Gastrocnemius medialis (tissue), 4 donors: ENCODE measurements at regions not wholly inside any gene's neighbourhood (a gene's known extent, or its start where the extent isn't known, plus 50 kb on each side); places are given as distances from the start of the nearest gene placed in this dataset.

ENCODE experiments used
- CTCF ChIP-seq, 5 experiments: fragments of 450-650 bp in 3 of 5; fragments of 200-600 bp in 2 of 5; sonication (generic) in 2 of 5; IDR thresholded peaks in 4 of 5; conservative IDR thresholded peaks in 1 of 5; 1 replicate in 4 of 5; 2 replicates in 1 of 5; pipeline ENCODE4 v1.5.1; 2016 to 2019; ENCODE audit warnings: antibody characterized with exemption in 5 of 5, mild to moderate bottlenecking in 3 of 5, moderate library complexity in 3 of 5
- POLR2A ChIP-seq, 2 donors: fragments of 450-650 bp; IDR thresholded peaks; one replicate each; pipeline ENCODE4 v1.6.1; 2017; ENCODE audit warnings: antibody characterized with exemption in 2 of 2, mild to moderate bottlenecking in 2 of 2, moderate library complexity in 2 of 2

DNA sequence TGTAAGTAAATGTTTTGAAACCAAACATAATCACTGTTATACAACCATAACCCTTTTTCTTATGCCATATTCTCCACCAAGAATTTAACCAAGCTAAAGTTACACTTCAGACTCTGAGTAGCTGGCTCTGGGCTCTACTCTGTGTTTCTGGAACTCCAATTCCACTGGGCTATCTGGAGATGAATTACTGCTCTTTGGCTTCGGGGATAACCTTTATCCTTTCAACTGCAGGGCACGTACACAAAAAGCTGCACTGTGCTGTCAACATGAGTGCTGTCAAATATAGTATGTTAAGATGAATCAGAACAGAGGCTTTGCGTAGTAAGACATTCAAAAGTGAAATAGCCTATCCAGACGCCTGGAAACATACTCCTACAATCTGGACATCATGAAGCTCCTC is 500.6 kb downstream of the LTN1 start:
- TF ChIP-seq POLR2A (IDR thresholded peaks at IDR 0.05), result no peak
- no peak for TF ChIP-seq CTCF (IDR thresholded peaks at IDR 0.05 in 4 of 5, conservative IDR thresholded peaks at IDR 0.05 in 1 of 5)
